K562 (cell line): ENCODE measurements at regions not wholly inside any gene's neighbourhood (a gene's known extent, or its start where the extent isn't known, plus 50 kb on each side); places are given as distances from the start of the nearest gene placed in this dataset.

ENCODE experiments used
- ATAC-seq: fragments of 200-7000 bp; cut with Tn5 transposase; 3 replicates; pipeline ENCODE4 v1.9.1; 2020; ENCODE audit warnings: moderate library complexity
- BruUV-seq: library from RNA; stranded (reverse); fragments of 400-500 nt; replicated peaks from 2 replicates; lab custom pipeline; 2021; lab: Mats Ljungman, UMichigan
- CTCF ChIA-PET: fragments of 300-600 bp; formaldehyde crosslinking; extraction: SDS; loops from one replicate; lab custom pipeline; 2021; ENCODE audit warnings: low intra/inter-chr PET ratio; lab: Yijun Ruan, JAX
- POLR2A ChIA-PET: fragments of 300-600, 350-650 bp; sonication (Branson Sonifier 250); formaldehyde crosslinking; extraction: SDS; loops from one replicate; lab custom pipeline; 2021; ENCODE audit warnings: antibody characterized with exemption, inconsistent platforms; lab: Yijun Ruan, JAX
- DNase-seq, 4 experiments: peaks; one replicate each; pipeline versions ENCODE4 v3.0.0 to v3.0.0-alpha.2; 2011 to 2018; ENCODE audit warnings: low spot score in 3 of 4, mixed read lengths in 3 of 4; ENCODE audit errors: extremely low read depth in 1 of 4
- FAIRE-seq: peaks from 2 replicates; lab custom pipeline; 2011; peaks lifted over from hg19 to GRCh38; lab: Jason Lieb, UNC
- H2AFZ ChIP-seq: 2 replicates; pipeline ENCODE4 v1.6.0; 2011; ENCODE audit warnings: low read depth, low read length, control low read depth, inconsistent platforms
- H3K27ac ChIP-seq: fragments of 200-600 bp; 3 replicates; pipeline ENCODE4 v1.8.0; 2011; ENCODE audit warnings: low read depth, mild to moderate bottlenecking, control low read depth, inconsistent platforms, low read length, moderate library complexity, mixed read lengths; ENCODE audit errors: extremely low read depth
- H3K27me3 ChIP-seq, 2 experiments: fragments of 300-600 bp in 1 of 2; 2 replicates in 1 of 2; 3 replicates in 1 of 2; pipeline versions ENCODE4 v1.6.0 to v1.8.0; 2011; ENCODE audit warnings: inconsistent platforms in 2 of 2, low read length in 2 of 2, mild to moderate bottlenecking in 1 of 2, mixed read lengths in 1 of 2, moderate library complexity in 1 of 2; ENCODE audit not compliant: control insufficient read depth in 2 of 2, insufficient read depth in 2 of 2
- H3K36me3 ChIP-seq: fragments of 300-600 bp; 3 replicates; pipeline ENCODE4 v1.8.0; 2011; ENCODE audit warnings: mild to moderate bottlenecking, low read length, inconsistent platforms; ENCODE audit not compliant: control insufficient read depth, insufficient read depth
- H3K4me1 ChIP-seq, 2 experiments: fragments of 200-600 bp in 1 of 2; replicated peaks in 1 of 2; 2 replicates in 1 of 2; 3 replicates in 1 of 2; pipeline versions ENCODE4 v1.5.1 to v1.8.0; 2011; ENCODE audit warnings: inconsistent platforms in 2 of 2, low read length in 2 of 2, mild to moderate bottlenecking in 1 of 2, mixed read lengths in 1 of 2, moderate library complexity in 1 of 2; ENCODE audit not compliant: control insufficient read depth in 2 of 2, insufficient read depth in 2 of 2
- H3K4me2 ChIP-seq: 2 replicates; pipeline ENCODE4 v1.6.1; 2011; ENCODE audit warnings: low read length, control low read depth, inconsistent platforms, mixed read lengths; ENCODE audit not compliant: insufficient read depth
- H3K4me3 ChIP-seq: fragments of 200-600 bp; sonication (generic), shearing (Covaris generic); 2 replicates; pipeline ENCODE4 v1.5.1; 2016; ENCODE audit warnings: control low read depth, inconsistent platforms
- H3K79me2 ChIP-seq: fragments of 200-600 bp; 3 replicates; pipeline ENCODE4 v1.8.0; 2011; ENCODE audit warnings: low read length, inconsistent platforms; ENCODE audit not compliant: control insufficient read depth, insufficient read depth
- H3K9ac ChIP-seq, 2 experiments: 2 replicates each; pipeline versions ENCODE4 v1.6.0 to v1.6.1; 2011; ENCODE audit warnings: low read depth in 2 of 2, low read length in 2 of 2, control low read depth in 1 of 2, inconsistent platforms in 1 of 2, mild to moderate bottlenecking in 1 of 2, mixed read lengths in 1 of 2; ENCODE audit not compliant: insufficient read depth in 1 of 2
- H3K9me1 ChIP-seq: one replicate; pipeline ENCODE4 v1.6.0; 2011; ENCODE audit warnings: inconsistent platforms, mild to moderate bottlenecking, low read length, moderate library complexity; ENCODE audit not compliant: control insufficient read depth, insufficient read depth
- H3K9me3 ChIP-seq: replicated peaks from 2 replicates; pipeline ENCODE4 v1.5.1; 2011; ENCODE audit warnings: low read depth, low read length, inconsistent platforms; ENCODE audit not compliant: control insufficient read depth, insufficient read depth
- H4K20me1 ChIP-seq: replicated peaks from 2 replicates; pipeline ENCODE4 v1.6.1; 2011; ENCODE audit warnings: low read length, inconsistent platforms, mixed read lengths; ENCODE audit not compliant: control insufficient read depth, insufficient read depth
- BMI1 ChIP-seq: fragments of 150-350 bp; IDR thresholded peaks from 2 replicates; pipeline ENCODE4 v1.6.1; 2014; ENCODE audit warnings: low read length
- C11orf30 ChIP-seq: fragments of 450-650 bp; IDR thresholded peaks from 2 replicates; pipeline ENCODE4 v1.6.1; 2016; ENCODE audit warnings: low read depth, mild to moderate bottlenecking
- DPF2 ChIP-seq: fragments of 450-650 bp; IDR thresholded peaks from 2 replicates; pipeline ENCODE4 v1.6.1; 2016
- HNRNPUL1 ChIP-seq: fragments of 200-400 bp; formaldehyde crosslinking; IDR thresholded peaks from 2 replicates; pipeline ENCODE4 v1.6.1; 2017; ENCODE audit warnings: low read length
- SRSF3 ChIP-seq: fragments of 200-400 bp; formaldehyde crosslinking; IDR thresholded peaks from 2 replicates; pipeline ENCODE4 v1.6.1; 2016; ENCODE audit warnings: mild to moderate bottlenecking, low read length, moderate library complexity; ENCODE audit not compliant: insufficient read depth
- ZNF140 ChIP-seq: fragments of 250-450 bp; sonication (Bioruptor Pico); IDR thresholded peaks from 2 replicates; pipeline ENCODE4 v1.8.0; 2021; ENCODE audit warnings: moderate library complexity, mild to moderate bottlenecking, inconsistent platforms
- ZNF445 ChIP-seq: fragments of 250-450 bp; sonication (Bioruptor Pico); IDR thresholded peaks from 2 replicates; pipeline ENCODE4 v1.4.0; 2020; ENCODE audit warnings: low read depth, mild to moderate bottlenecking, moderate library complexity
- WGBS: fragments of 100-300 bp; shearing (Covaris generic); methylation state at CpG from one replicate; pipeline ENCODE4 v1.1.6; 2016; ENCODE audit warnings: low coverage, mixed read lengths; ENCODE audit not compliant: insufficient coverage; ENCODE audit errors: missing lambda C conversion rate; 5-methylcytosine and 5-hydroxymethylcytosine counted together
- in situ Hi-C: fragments of 300-500 bp; cut with MboI; formaldehyde crosslinking; loops from 4 replicates; pipeline ENCODE4 v1.15.0; 2018; ENCODE audit warnings: inconsistent platforms, mixed read lengths
- intact Hi-C: fragments of 100-400 bp; cut with micrococcal nuclease; formaldehyde crosslinking; loops from 2 replicates; pipeline ENCODE4 v1.14.2; 2022
- TF ChIP-seq, protein P1 (sequence below): sonication (generic); formaldehyde crosslinking; IDR thresholded peaks from 2 replicates; pipeline ENCODE4 v1.4.0; 2020; ENCODE audit warnings: mild to moderate bottlenecking, missing genetic modification reagents

- Histone ChIP-seq H3K4me1 (no peaks in the 10 kb centered on the region), H3K27me3 (no peaks in the 10 kb centered on the region), H3K9me3 (no peaks in the 10 kb centered on the region), H3K4me2 (no peak overlapping the region), H3K36me3 (no peaks in the 10 kb centered on the region), H3K9me1 (no peaks in the 10 kb centered on the region), H3K4me3 (no peak overlapping the region), H3K27ac (no peak overlapping the region), H2AFZ (no peak overlapping the region), H3K79me2 (no peaks in the 10 kb centered on the region), H4K20me1 (no peaks in the 10 kb centered on the region), H3K9ac (no peak overlapping the region)
- CTCF ChIA-PET: no interaction called here
- DNase-seq (no peak), ATAC-seq (no peak), FAIRE-seq (no peak)
- 0% methylated on average over 3 of the region's 3 CpGs for WGBS
- intact Hi-C loops (no loop called here), in situ Hi-C loops (no loop called here)
- BruUV-seq: no TSS peak
- POLR2A ChIA-PET: no interaction called here
- TF ChIP-seq ZNF140 (CRISPR knock-in tag): no peak
- TF ChIP-seq C11orf30: no peak
- TF ChIP-seq BMI1: no peak
- TF ChIP-seq, protein P1, sequence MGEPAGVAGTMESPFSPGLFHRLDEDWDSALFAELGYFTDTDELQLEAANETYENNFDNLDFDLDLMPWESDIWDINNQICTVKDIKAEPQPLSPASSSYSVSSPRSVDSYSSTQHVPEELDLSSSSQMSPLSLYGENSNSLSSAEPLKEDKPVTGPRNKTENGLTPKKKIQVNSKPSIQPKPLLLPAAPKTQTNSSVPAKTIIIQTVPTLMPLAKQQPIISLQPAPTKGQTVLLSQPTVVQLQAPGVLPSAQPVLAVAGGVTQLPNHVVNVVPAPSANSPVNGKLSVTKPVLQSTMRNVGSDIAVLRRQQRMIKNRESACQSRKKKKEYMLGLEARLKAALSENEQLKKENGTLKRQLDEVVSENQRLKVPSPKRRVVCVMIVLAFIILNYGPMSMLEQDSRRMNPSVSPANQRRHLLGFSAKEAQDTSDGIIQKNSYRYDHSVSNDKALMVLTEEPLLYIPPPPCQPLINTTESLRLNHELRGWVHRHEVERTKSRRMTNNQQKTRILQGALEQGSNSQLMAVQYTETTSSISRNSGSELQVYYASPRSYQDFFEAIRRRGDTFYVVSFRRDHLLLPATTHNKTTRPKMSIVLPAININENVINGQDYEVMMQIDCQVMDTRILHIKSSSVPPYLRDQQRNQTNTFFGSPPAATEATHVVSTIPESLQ: no peak
- TF ChIP-seq ZNF445: no peak
- TF ChIP-seq HNRNPUL1: no peak
- TF ChIP-seq DPF2: no peak
- TF ChIP-seq SRSF3: no peak
These were observed 290.9 kb upstream of the RGMB start for GRCh38 chr5:98482321-98483300.
